HG02763 (cell line): ENCODE measurements at regions not wholly inside any gene's neighbourhood (a gene's known extent, or its start where the extent isn't known, plus 50 kb on each side); places are given as distances from the start of the nearest gene placed in this dataset.
"Not testable (repeated sequence)": the region's sequence is repeated elsewhere in the genome, so short reads cannot be mapped to it uniquely, and the experiment has no call there.

Experiments used
- ATAC-seq: cut with Tn5 transposase; IDR thresholded peaks from one replicate; pipeline ENCODE4 v1.9.1; 2021; ENCODE audit warnings: mild to moderate bottlenecking, moderate library complexity; ENCODE audit not compliant: unreplicated experiment

- ATAC-seq: no peak
Measured at GRCh38 chr5:89324990-89325389, 442.0 kb upstream of the MEF2C start.

- ATAC-seq: no peak
Measured at GRCh38 chr5:89320421-89321277, 437.7 kb upstream of the MEF2C start.

GRCh38 chr5:89317838-89318237 lies 434.9 kb upstream of the MEF2C start:
- ATAC-seq: not testable (repeated sequence)

- no peak for ATAC-seq
Measured at GRCh38 chr5:89315286-89316100, 432.5 kb upstream of the MEF2C start.

- ATAC-seq: peak; percentile 95
Measured at GRCh38 chr5:89313804-89314588, 431.0 kb upstream of the MEF2C start.

GRCh38 chr5:89313044-89313443 lies 430.1 kb upstream of the MEF2C start:
- ATAC-seq: no peak

GRCh38 chr5:89309268-89309667 lies 426.3 kb upstream of the MEF2C start:
- ATAC-seq: no peak

- peak; percentile 86 for ATAC-seq
Measured at GRCh38 chr5:89308606-89309040, 425.6 kb upstream of the MEF2C start.

- no peak for ATAC-seq
Measured at GRCh38 chr5:89307972-89308371, 425.0 kb upstream of the MEF2C start.

GRCh38 chr5:89307141-89307540 lies 424.2 kb upstream of the MEF2C start:
- not testable (repeated sequence) for ATAC-seq

- peak; percentile 56 for ATAC-seq
Measured at GRCh38 chr5:89303033-89303480, 420.1 kb upstream of the MEF2C start.

- ATAC-seq: peak; percentile 11
Measured at GRCh38 chr5:89302102-89302891, 419.3 kb upstream of the MEF2C start.

GRCh38 chr5:89301321-89302025 lies 418.5 kb upstream of the MEF2C start:
- peak; percentile 78 for ATAC-seq

GRCh38 chr5:89300426-89300970 lies 417.5 kb upstream of the MEF2C start:
- ATAC-seq: no peak

- no peak for ATAC-seq
Measured at GRCh38 chr5:89299998-89300397, 417.0 kb upstream of the MEF2C start.

GRCh38 chr5:89297066-89297465 lies 414.1 kb upstream of the MEF2C start:
- ATAC-seq: no peak

- ATAC-seq: no peak
Measured at GRCh38 chr5:89293810-89294209, 410.8 kb upstream of the MEF2C start.

GRCh38 chr5:89292487-89292886 lies 409.5 kb upstream of the MEF2C start:
- ATAC-seq: no peak

- ATAC-seq: no peak
Measured at GRCh38 chr5:89289604-89290003, 406.6 kb upstream of the MEF2C start.
